Testis (tissue), 2 donors: ENCODE measurements at regions not wholly inside any gene's neighbourhood (a gene's known extent, or its start where the extent isn't known, plus 50 kb on each side); places are given as distances from the start of the nearest gene placed in this dataset.

Experiments used
- POLR2A ChIP-seq: fragments of 450-650 bp; IDR thresholded peaks from one replicate; pipeline ENCODE4 v1.6.1; 2017; ENCODE audit warnings: antibody characterized with exemption, mild to moderate bottlenecking, moderate library complexity
- TF ChIP-seq, protein P1 (sequence below), 3 experiments: fragments of 450-650 bp in 2 of 3; fragments of 200-600 bp in 1 of 3; sonication (generic) in 1 of 3; IDR thresholded peaks; one replicate each; pipeline ENCODE4 v1.5.1; 2016 to 2019; ENCODE audit warnings: antibody characterized with exemption in 3 of 3, mild to moderate bottlenecking in 2 of 3, moderate library complexity in 1 of 3

- no peak for TF ChIP-seq POLR2A
- TF ChIP-seq, protein P1, sequence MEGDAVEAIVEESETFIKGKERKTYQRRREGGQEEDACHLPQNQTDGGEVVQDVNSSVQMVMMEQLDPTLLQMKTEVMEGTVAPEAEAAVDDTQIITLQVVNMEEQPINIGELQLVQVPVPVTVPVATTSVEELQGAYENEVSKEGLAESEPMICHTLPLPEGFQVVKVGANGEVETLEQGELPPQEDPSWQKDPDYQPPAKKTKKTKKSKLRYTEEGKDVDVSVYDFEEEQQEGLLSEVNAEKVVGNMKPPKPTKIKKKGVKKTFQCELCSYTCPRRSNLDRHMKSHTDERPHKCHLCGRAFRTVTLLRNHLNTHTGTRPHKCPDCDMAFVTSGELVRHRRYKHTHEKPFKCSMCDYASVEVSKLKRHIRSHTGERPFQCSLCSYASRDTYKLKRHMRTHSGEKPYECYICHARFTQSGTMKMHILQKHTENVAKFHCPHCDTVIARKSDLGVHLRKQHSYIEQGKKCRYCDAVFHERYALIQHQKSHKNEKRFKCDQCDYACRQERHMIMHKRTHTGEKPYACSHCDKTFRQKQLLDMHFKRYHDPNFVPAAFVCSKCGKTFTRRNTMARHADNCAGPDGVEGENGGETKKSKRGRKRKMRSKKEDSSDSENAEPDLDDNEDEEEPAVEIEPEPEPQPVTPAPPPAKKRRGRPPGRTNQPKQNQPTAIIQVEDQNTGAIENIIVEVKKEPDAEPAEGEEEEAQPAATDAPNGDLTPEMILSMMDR (IDR thresholded peaks at IDR 0.05) = no peak
These were observed 297.1 kb downstream of the PRL start for GRCh38 chr6:21999741-22000140.
